ENCODE measurements at regions not wholly inside any gene's neighbourhood (a gene's known extent, or its start where the extent isn't known, plus 50 kb on each side); places are given as distances from the start of the nearest gene placed in this dataset.

DNA sequence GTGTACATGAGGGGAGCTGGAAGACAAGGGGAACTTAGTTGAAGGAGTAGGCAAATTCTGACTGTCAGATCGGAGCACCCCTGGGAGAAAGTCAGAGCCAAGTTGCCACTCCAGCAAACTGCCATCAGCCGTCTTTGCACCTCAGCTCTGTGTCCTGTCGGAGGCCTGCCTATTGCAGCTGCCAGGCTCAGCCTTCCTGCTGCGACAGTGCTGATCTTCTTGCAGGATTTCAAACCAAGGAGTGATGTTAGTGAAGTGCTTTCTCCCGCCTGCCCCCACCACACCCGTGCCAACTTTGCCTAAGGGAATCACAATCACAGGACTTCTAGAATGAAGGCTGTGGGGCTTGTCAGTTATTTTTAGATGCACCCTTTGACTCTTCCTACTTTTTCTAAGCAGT lies 185.3 kb downstream of the KIT start:
- TF ChIP-seq EZH2 (optimal IDR thresholded peaks at IDR 0.05; ENCODE audit: low read depth, low read length) = no peak
- TF ChIP-seq, protein P1, sequence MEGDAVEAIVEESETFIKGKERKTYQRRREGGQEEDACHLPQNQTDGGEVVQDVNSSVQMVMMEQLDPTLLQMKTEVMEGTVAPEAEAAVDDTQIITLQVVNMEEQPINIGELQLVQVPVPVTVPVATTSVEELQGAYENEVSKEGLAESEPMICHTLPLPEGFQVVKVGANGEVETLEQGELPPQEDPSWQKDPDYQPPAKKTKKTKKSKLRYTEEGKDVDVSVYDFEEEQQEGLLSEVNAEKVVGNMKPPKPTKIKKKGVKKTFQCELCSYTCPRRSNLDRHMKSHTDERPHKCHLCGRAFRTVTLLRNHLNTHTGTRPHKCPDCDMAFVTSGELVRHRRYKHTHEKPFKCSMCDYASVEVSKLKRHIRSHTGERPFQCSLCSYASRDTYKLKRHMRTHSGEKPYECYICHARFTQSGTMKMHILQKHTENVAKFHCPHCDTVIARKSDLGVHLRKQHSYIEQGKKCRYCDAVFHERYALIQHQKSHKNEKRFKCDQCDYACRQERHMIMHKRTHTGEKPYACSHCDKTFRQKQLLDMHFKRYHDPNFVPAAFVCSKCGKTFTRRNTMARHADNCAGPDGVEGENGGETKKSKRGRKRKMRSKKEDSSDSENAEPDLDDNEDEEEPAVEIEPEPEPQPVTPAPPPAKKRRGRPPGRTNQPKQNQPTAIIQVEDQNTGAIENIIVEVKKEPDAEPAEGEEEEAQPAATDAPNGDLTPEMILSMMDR (IDR thresholded peaks at IDR 0.05; ENCODE audit: low read length) = no peak

All from MM.1S (cell line).